Mucosa of gallbladder (tissue), 1 donor: ENCODE measurements at regions not wholly inside any gene's neighbourhood (a gene's known extent, or its start where the extent isn't known, plus 50 kb on each side); places are given as distances from the start of the nearest gene placed in this dataset.

Experiments
- DNase-seq: peaks from one replicate; pipeline ENCODE4 v3.0.0-alpha.2; 2020; ENCODE audit warnings: low spot score
- donor health status: DM: no; HTN: no; CAD: no.

GRCh38 chr11:115939104-115939730 is 435.0 kb upstream of the CADM1 start:
- DNase-seq, result no peak

GRCh38 chr11:115933564-115933963 is 429.3 kb upstream of the CADM1 start:
- DNase-seq, result no peak

GRCh38 chr11:115931548-115932083 is 427.4 kb upstream of the CADM1 start:
- DNase-seq, result no peak

GRCh38 chr11:115930886-115931547 is 426.8 kb upstream of the CADM1 start:
- DNase-seq, result no peak

GRCh38 chr11:115930291-115930690 is 426.1 kb upstream of the CADM1 start:
- no peak for DNase-seq

GRCh38 chr11:115929618-115930129 is 425.5 kb upstream of the CADM1 start:
- no peak for DNase-seq

- no peak for DNase-seq
Measured at GRCh38 chr11:115928811-115929210, 424.6 kb upstream of the CADM1 start.

- no peak for DNase-seq
Measured at GRCh38 chr11:115927823-115928329, 423.7 kb upstream of the CADM1 start.

- no peak for DNase-seq
Measured at GRCh38 chr11:115926601-115927000, 422.4 kb upstream of the CADM1 start.

- DNase-seq, result no peak
Measured at GRCh38 chr11:115926138-115926537, 421.9 kb upstream of the CADM1 start.

- DNase-seq, result no peak
Measured at GRCh38 chr11:115925568-115926090, 421.4 kb upstream of the CADM1 start.

- DNase-seq, result no peak
Measured at GRCh38 chr11:115924744-115925567, 420.7 kb upstream of the CADM1 start.

GRCh38 chr11:115922876-115923275 is 418.7 kb upstream of the CADM1 start:
- DNase-seq, result no peak

- DNase-seq, result no peak
Measured at GRCh38 chr11:115921986-115922385, 417.8 kb upstream of the CADM1 start.

- DNase-seq, result no peak
Measured at GRCh38 chr11:115921540-115921939, 417.3 kb upstream of the CADM1 start.

GRCh38 chr11:115920841-115921480 is 416.7 kb upstream of the CADM1 start:
- no peak for DNase-seq

- DNase-seq, result no peak
Measured at GRCh38 chr11:115920092-115920461, 415.9 kb upstream of the CADM1 start.

GRCh38 chr11:115919341-115920091 is 415.3 kb upstream of the CADM1 start:
- DNase-seq, result no peak

- no peak for DNase-seq
Measured at GRCh38 chr11:115918576-115918975, 414.4 kb upstream of the CADM1 start.

GRCh38 chr11:115916608-115917007 is 412.4 kb upstream of the CADM1 start:
- DNase-seq, result no peak

GRCh38 chr11:115912484-115912945 is 408.3 kb upstream of the CADM1 start:
- no peak for DNase-seq
